ENCODE measurements at regions not wholly inside any gene's neighbourhood (a gene's known extent, or its start where the extent isn't known, plus 50 kb on each side); places are given as distances from the start of the nearest gene placed in this dataset.

GRCh38 chr10:36333446-36333845 lies 691.4 kb upstream of the FZD8 start:
- no peak overlapping the region for H3K4ac ChIP-seq (replicated peaks; ENCODE audit: insufficient read length, low read depth, low read length)
- no peaks in the 10 kb centered on the region for H3K27me3 ChIP-seq (replicated peaks in 1 of 4; ENCODE audit: control insufficient read depth in 3 of 4, extremely low read depth in 1 of 4, insufficient read depth in 3 of 4, low read length in 3 of 4)
- H4K20me1 ChIP-seq (replicated peaks in 1 of 2; ENCODE audit: control insufficient read depth in 1 of 2, insufficient read depth in 2 of 2, low read length in 2 of 2), result no peaks in the 10 kb centered on the region
- H3K36me3 ChIP-seq (ENCODE audit: control insufficient read depth in 2 of 4, insufficient read depth in 4 of 4, low read length in 3 of 4), result no peaks in the 10 kb centered on the region
- no peak overlapping the region for H3K23ac ChIP-seq (ENCODE audit: insufficient read length)
- no peaks in the 10 kb centered on the region for H3K9me3 ChIP-seq (ENCODE audit: insufficient read depth in 2 of 2, low read depth in 1 of 2, low read length in 1 of 2)
- H2AFZ ChIP-seq (ENCODE audit: low read length), result no peak overlapping the region
- no peak for TF ChIP-seq SAP30 (IDR thresholded peaks at IDR 0.05; ENCODE audit: insufficient read depth, insufficient replicate concordance, low read length)
- no peaks in the 10 kb centered on the region for H3K23me2 ChIP-seq (ENCODE audit: low read depth, low read length)
- H2BK5ac ChIP-seq (ENCODE audit: low read depth, low read length), result no peak overlapping the region
- no peak overlapping the region for H4K8ac ChIP-seq (ENCODE audit: extremely low read depth, insufficient read depth, low read length)
- H4K91ac ChIP-seq (replicated peaks; ENCODE audit: insufficient read length, low read length), result no peak overlapping the region
- no peak overlapping the region for H2BK20ac ChIP-seq (ENCODE audit: low read length)
- no peak overlapping the region for H3K18ac ChIP-seq (ENCODE audit: extremely low read depth, low read length)
- no peak overlapping the region for H3K9ac ChIP-seq (replicated peaks in 1 of 4; ENCODE audit: extremely low read depth in 1 of 4, low read depth in 3 of 4, low read length in 3 of 4)
- no peak overlapping the region for H3K14ac ChIP-seq (ENCODE audit: insufficient read length)
- H3K4me2 ChIP-seq (ENCODE audit: insufficient read depth in 1 of 2, low read depth in 2 of 2, low read length in 2 of 2), result no peak overlapping the region
- ChIA-PET POLR2A (ENCODE audit: partially characterized antibody) (no interaction called here), CTCF (ENCODE audit: partially characterized antibody) (interaction anchor here (1.2 kb wide), 1 partner anchor 436 kb away, joined by 4 read pairs; no protein-coding TSS in a partner anchor)
- FAIRE-seq (no peak), DNase-seq (ENCODE audit: low read depth in 1 of 2, low spot score in 2 of 2) (no peak)
- no peaks in the 10 kb centered on the region for H3K79me1 ChIP-seq (ENCODE audit: low read depth, low read length)
- no peak overlapping the region for H2BK15ac ChIP-seq (ENCODE audit: low read length)
- H3K56ac ChIP-seq (replicated peaks; ENCODE audit: insufficient read length, low read depth, low read length), result no peak overlapping the region
- no peak overlapping the region for H2BK120ac ChIP-seq (replicated peaks; ENCODE audit: low read depth, low read length)
- no peak overlapping the region for H4K5ac ChIP-seq (ENCODE audit: insufficient read length, low read depth, low read length)
- WGBS, 2 experiments (ENCODE audit: extremely low coverage in 1 of 2, insufficient coverage in 1 of 2, insufficient read length in 1 of 2, insufficient replicate concordance in 2 of 2, low coverage in 1 of 2, low lambda C conversion rate in 2 of 2, missing lambda C conversion rate in 1 of 2), result 97% methylated on average over 2 of the region's 2 CpGs; no CpG with 5 or more reads in 1 of the 2 experiments
- H2BK12ac ChIP-seq (ENCODE audit: low read depth, low read length), result no peak overlapping the region
- H2AK5ac ChIP-seq (ENCODE audit: low read depth, low read length), result no peak overlapping the region
- no peak overlapping the region for H3K27ac ChIP-seq (ENCODE audit: low read depth, low read length)
- H3K4me1 ChIP-seq (replicated peaks in 1 of 4; ENCODE audit: control insufficient read depth in 3 of 4, insufficient read depth in 4 of 4, low read length in 3 of 4), result no peaks in the 10 kb centered on the region
- no peaks in the 10 kb centered on the region for H3K79me2 ChIP-seq (ENCODE audit: control insufficient read depth in 1 of 2, insufficient read depth in 2 of 2, low read length in 2 of 2)
- H3K4me3 ChIP-seq (ENCODE audit: extremely low read depth in 1 of 4, insufficient read depth in 2 of 4, low read depth in 3 of 4, low read length in 4 of 4), result no peak overlapping the region
